GM21367 (cell line): ENCODE measurements at regions not wholly inside any gene's neighbourhood (a gene's known extent, or its start where the extent isn't known, plus 50 kb on each side); places are given as distances from the start of the nearest gene placed in this dataset.

Experiments
- ATAC-seq: cut with Tn5 transposase; IDR thresholded peaks from one replicate; pipeline ENCODE4 v1.9.1; 2021; ENCODE audit not compliant: unreplicated experiment

DNA sequence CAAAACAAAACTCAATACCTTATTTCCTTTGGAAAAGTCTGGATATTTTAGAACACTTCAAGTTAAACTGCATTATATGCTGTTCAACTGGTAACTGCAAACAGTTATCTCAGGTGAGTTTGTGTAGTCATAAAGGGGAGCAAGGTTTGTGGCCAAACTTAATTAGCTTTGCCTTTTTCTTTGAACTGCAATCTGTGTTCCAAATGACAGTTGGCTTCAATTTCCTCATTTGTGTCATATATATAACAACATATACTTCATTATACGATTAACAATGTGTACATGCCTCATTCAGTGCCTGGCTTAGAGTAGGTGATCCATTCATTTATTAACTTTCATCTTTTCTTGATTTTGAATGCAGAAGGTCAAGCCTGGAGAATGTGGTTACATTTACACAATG lies 55.8 kb downstream of the KCNE4 start:
- ATAC-seq = no peak

- ATAC-seq = no peak
These were observed 56.5 kb downstream of the KCNE4 start for GRCh38 chr2:223108351-223109050.

GRCh38 chr2:223109341-223109740 lies 57.4 kb downstream of the KCNE4 start:
- ATAC-seq = no peak

DNA sequence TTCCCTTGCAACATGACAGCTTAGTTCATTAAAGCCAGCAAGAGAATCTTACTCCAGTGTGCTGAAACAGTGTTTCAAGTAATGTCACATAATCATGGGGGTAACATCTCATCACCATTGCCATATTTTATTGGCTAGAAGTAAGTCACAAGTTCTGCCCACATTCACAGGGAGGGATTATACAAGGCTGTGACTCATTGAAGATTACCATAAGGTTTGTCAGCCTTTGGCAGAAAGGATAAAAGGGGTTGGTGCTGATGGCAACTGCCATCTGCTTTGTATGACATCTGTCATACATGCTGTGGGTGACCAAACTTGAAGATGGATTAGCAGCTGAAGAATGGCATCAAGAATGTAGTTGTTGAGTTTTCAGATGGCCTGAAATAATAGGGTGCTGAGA lies 61.2 kb downstream of the KCNE4 start:
- ATAC-seq = no peak

DNA sequence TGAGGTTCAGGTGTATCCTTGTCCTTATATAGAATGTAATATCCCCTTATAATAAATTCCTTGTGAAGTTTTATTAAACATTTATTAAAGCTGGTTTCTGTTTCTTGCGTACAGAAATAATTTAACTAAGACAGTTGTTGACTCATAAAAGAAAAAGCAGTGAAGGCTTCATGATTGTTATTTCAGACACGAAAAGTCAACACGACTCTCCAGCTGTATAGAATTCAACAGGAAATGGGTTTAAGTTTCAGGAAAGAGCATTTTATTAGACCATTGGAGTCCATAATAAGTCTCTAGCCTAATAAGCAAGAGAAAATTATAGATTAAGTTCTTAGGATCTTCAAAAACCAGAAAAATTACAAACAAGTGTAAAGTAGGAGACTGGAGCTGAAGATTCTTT lies 62.2 kb downstream of the KCNE4 start:
- ATAC-seq = no peak

DNA sequence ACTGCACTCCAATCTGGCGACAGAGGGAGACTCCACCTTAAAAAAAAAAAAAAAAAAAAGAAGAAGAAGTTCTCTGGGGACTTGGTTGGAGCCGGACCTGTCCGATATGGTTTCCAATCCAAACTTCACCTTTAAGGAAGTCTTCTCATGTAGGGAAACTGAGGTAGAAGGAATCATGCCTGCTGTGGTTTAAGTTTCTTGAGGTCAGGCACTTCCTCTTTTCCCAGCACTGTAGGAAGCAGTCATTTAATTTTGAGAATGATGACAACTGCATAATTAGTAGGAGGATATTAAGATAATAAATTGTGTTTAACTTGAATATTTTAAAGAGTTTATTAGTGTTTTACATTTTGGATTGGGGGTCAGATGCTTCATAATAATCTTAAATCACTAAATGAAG lies 62.9 kb downstream of the KCNE4 start:
- no peak for ATAC-seq

DNA sequence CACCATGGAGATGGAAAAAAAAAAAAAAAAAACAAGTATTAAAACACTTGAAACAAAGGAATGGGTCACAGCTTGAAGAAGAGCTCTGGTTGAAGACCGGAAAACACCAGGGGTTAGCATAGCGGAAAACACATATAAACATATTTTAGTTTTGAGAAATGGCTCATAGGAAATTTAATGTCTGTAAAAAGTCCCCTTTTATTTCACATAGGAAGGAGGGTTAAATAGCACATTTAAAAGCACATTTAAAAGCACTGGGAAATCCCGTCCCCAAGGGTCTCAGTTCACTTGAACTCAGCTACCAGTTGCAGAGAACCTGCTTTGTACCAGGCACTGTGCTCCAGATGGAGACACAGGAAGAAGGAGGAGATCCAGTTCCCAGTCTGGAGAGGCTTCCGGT lies 65.5 kb downstream of the KCNE4 start:
- no peak for ATAC-seq

- ATAC-seq = no peak
These were observed 69.3 kb downstream of the KCNE4 start for GRCh38 chr2:223121283-223121682.

DNA sequence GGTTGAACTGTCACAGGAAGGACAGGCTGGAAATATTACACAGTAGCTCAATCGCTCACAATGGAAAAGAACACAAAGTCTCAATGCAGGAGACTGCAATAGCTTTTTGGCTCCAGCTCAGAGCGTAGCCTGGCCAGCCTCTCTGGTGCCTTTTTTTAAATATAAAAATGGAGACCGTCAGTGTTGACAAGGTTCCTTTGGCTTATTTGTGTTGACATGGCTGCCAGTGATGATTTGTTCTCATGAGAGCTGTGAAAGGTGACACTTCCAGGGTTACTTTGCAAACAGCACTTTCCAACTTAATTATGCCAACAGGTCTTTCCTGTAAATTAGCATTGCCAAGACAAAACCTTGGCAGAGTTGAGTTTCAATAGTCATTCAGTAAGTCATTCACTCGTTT lies 70.8 kb downstream of the KCNE4 start:
- no peak for ATAC-seq

- no peak for ATAC-seq
These were observed 72.0 kb downstream of the KCNE4 start for GRCh38 chr2:223123855-223124610.

GRCh38 chr2:223141606-223142005 lies 89.6 kb downstream of the KCNE4 start:
- no peak for ATAC-seq

DNA sequence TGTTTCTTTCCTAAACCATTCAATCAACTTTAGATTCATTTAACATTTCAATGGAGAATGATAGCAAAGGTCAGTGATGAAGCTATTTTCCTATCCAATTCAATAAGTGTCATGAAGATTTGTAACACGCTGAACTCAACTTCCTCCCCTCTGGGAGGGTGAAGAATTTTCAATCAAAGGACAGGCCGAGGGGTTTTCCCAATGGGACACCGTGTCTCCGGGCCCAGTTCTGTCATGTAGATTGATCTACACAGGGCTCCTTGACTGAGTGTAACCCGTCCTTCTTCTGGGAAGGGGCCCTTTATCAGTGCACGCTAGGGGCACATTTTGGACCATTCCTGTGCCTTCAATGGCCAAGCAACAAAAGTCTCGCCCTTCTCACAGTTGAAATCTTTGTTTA lies 90.1 kb downstream of the KCNE4 start:
- no peak for ATAC-seq

- no peak for ATAC-seq
These were observed 95.4 kb downstream of the KCNE4 start for GRCh38 chr2:223147431-223147830.

DNA sequence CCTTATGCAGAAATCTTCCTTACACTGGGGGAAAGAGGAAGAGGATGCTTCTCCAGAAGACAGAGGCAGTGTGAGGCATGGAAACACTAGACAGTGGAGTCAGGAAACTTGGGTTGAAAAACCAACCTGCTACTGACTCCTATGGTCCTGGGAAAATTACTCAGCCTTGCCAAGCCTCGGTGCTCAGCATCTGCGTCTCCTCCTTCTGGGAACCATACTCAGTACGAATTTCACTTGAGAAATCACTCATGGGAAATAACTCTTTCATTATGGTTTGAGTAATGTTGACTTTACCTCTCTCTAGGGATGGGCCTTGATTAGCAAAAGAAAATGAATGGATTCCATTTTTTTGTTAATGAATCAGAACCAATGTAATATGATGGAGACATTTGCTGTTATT lies 96.5 kb downstream of the KCNE4 start:
- ATAC-seq = no peak

DNA sequence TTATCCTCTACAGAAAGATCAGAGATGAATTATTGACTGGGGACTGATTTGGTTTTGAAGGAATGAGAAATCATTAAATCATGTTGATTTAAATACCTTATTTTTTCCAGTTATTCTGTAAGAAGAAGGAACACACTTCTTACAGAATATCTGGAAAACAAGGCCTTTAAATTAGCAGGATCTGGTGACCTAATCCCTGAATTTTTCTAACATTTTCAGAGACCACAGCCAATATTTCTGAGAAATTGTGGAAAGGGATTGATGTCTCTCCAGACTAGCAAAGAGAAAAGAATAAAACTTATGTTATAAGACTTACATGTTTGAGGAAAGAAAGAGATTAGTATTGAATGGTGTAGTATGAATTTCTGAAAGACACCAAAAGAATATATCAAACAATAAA lies 104.0 kb downstream of the KCNE4 start:
- no peak for ATAC-seq

GRCh38 chr2:223161873-223162458 lies 110.0 kb downstream of the KCNE4 start:
- ATAC-seq = no peak

GRCh38 chr2:223165423-223166214 lies 113.6 kb downstream of the KCNE4 start:
- ATAC-seq = no peak

DNA sequence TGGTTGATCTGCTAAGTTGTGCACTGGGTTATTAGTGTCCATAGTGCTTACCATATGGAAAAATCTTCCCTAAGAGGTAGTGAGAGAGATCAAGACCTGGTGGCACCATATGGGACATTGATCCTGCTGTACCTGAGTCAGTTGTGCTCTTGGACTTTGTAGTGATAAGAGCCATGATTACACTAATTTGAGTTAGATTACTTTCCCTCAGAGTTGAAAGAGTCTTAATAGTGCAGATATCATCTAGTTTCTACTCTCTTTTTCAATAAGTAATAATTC lies 114.2 kb downstream of the KCNE4 start:
- no peak for ATAC-seq

DNA sequence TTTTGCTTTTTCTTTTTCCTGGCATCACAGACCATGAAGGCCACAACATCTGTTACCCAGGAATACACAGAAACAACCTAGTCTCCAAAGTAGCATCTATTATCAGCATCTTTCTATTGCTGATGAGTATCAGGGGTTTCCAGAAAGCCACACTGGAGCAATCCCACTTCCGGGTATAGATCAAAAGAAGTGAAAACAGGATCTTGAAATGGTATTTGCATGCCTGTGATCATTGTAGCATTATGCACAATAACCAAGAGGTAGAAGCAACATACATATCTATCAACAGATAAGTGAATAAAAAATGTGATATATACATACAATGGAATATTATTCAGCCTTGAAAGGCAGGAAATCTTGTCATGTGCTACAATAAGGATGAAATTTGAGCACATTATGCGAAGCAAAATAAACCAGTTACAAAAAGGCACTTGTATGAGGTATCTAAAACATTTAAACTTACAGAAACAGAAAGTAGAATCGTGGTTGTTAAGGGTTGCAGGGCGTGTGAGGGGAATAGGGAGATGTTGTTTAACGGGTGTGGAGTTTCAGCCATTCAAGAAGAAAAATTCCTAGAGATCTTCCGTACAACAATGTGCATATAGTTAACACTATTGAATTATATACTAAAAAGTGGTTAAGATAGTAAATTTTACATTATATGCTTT lies 115.1 kb downstream of the KCNE4 start:
- ATAC-seq = no peak

DNA sequence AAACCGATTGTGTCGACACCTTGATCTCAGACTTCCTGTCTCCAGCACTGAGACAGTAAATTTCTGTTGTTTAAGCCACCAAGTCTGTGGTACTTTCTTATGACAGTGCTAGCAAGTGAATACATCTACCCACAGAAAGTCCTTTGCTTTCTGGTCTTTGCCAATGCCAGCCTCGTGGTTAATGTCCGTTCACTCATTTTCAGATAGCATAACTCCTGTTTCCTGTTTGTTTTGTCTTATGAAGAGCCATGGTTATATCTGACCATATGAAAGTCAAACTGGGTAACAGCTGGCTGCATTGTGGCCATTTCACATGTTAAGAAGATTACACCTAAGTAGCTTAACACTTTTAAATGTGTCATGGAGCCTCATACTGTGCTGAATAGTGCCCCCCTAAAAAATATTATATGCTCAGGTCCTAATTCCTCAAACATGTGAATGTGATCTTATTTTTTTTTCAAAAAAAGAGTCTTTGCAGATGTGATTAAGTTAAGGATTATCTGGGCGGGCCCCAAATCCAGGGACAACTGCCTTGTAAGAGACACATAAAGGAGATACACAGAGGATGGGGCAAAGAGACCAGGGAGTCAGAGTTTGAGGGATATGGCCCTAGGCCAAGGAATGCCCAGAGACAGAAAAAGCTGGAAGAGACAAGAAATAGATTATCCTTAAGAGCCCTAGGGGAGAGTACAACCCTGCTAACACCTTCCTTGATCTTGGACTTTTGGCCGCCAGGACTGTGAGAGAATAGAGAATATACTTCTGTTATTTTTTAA lies 118.0 kb downstream of the KCNE4 start:
- ATAC-seq = no peak

DNA sequence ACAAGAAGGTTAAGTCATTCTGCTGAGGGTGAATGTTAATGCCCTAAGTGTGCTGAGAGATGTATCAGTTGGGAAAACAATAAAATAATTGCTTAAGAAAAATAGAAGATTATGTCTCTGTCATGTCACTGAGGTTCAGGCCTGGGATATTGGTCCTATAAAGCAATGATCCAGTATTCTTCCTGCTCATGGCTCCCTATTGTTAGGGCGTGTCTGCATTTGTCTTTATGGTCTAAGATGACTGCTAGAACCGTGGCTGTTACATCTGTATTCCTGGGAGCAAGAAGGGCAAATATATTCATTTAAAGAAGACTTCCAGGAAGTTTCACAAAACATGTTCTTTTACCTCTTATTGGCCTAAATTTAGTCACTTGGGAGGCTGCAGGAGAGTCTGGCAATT lies 125.0 kb downstream of the KCNE4 start:
- no peak for ATAC-seq
